Inflammatory macrophage treated with lipopolysaccharide for 4 hours (primary cell): ENCODE measurements at regions not wholly inside any gene's neighbourhood (a gene's known extent, or its start where the extent isn't known, plus 50 kb on each side); places are given as distances from the start of the nearest gene placed in this dataset.
"Not testable (repeated sequence)": the region's sequence is repeated elsewhere in the genome, so short reads cannot be mapped to it uniquely, and the experiment has no call there.

Experiments used
- DNase-seq: peaks from one replicate; pipeline ENCODE4 v3.0.0-alpha.2; 2020

GRCh38 chr3:177358977-177359592 lies 161.8 kb upstream of the TBL1XR1 start:
- DNase-seq = no peak

GRCh38 chr3:177359593-177360357 lies 162.5 kb upstream of the TBL1XR1 start:
- peak; percentile 97 for DNase-seq

- peak; percentile 84 for DNase-seq
Observed at GRCh38 chr3:177361081-177361938, 164.0 kb upstream of the TBL1XR1 start.

- DNase-seq = no peak
Observed at GRCh38 chr3:177362626-177363025, 165.3 kb upstream of the TBL1XR1 start.

DNA sequence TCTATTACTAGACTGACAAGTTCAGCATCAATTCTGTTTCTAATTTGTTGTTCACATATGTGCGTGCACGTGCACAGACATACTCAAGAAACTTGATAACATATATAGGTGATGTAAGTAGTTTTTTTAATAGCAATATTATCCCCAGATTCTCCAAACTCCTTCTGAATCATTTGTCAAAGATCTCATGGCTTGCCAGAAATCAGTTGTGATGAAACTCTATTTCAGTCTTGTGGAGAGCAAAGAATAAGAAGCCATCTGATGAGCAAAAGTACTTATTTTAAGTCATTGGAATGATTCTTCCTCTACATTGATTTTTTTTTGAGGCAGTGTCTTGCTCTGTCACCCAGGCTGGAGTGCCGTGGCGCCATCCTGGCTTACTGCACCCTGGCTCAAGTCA lies 167.0 kb upstream of the TBL1XR1 start:
- DNase-seq = no peak

GRCh38 chr3:177365294-177365693 lies 168.0 kb upstream of the TBL1XR1 start:
- not testable (repeated sequence) for DNase-seq

DNA sequence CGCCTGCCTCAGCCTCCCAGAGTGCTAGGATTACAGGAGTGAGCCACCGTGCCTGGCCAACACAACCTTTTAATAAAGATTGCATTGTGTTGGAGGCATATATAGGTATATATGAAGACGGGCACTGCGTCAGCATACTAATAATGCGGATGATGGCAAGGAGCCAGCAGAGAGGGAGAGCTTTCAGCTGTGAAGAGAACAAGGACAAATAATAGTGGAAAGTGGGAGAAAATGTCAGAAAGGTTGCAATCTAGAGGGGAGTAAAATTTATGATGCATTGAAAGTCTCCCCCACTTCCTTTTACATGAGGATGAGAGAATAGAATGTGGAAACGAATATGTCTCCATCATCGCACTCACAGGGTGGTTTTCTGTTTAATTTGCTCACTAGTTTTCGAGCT lies 170.5 kb upstream of the TBL1XR1 start:
- no peak for DNase-seq

GRCh38 chr3:177370246-177370822 lies 173.1 kb upstream of the TBL1XR1 start:
- no peak for DNase-seq

GRCh38 chr3:177371146-177371545 lies 173.9 kb upstream of the TBL1XR1 start:
- no peak for DNase-seq

- no peak for DNase-seq
Observed at GRCh38 chr3:177371888-177372287, 174.6 kb upstream of the TBL1XR1 start.

DNA sequence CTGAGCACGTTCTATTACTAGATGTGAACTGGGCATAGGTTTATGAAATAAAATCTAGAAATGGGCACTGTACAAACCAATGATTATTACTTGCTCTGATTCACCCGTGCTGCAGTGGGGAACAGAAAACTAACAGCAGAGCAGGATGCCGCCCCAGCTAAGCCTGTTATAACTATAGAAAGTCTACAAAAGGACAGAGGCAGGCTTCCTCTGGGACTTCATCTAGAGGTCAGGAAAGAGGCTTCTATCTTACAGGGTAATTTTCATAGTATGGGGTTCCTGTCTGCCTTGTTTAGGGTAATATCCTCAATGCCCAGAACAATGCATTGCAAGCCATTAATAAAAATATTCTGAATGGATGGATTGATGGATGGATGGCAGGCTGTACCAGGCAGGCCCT lies 177.0 kb upstream of the TBL1XR1 start:
- no peak for DNase-seq

- DNase-seq = no peak
Observed at GRCh38 chr3:177375316-177375715, 178.0 kb upstream of the TBL1XR1 start.

DNA sequence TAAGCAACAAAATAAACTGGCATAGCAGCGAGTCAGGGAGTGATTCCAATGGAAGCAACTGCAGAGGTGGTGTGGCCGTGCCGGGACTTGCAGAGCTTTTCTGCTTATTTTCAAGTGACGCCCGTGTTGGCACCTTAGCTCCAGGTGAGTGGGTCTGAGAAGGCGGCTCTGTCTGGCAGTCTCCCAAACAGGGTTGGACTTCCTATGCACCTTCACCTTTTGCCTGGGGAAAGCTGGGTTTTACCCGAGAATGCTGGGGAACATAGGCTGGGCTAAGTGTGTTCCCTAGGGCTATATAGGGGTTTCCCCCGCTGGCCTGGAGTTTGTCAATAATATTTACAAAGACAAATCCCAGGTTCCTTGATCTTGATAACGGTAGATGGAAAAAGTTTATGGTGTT lies 179.9 kb upstream of the TBL1XR1 start:
- DNase-seq = no peak

DNA sequence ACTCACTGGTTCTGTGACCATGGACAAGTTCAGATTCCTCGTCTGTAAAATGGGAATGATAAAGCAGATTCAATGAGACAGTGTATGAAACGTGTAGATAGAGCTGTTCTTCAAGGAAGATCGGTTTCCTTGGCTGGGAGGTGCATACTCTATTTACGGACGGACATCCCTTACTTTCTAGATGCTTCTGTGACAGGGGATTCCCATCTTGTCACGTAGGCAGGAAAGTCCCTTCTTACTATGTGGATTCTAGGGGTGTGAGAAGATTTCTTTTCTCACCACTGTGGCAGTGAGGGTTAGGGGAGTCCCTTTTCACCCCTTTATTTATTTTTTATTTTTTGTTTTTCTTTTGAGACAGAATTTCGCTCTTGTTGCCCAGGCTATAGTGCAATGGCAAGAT lies 180.9 kb upstream of the TBL1XR1 start:
- no peak for DNase-seq

- no peak for DNase-seq
Observed at GRCh38 chr3:177379045-177379444, 181.8 kb upstream of the TBL1XR1 start.

- no peak for DNase-seq
Observed at GRCh38 chr3:177381070-177381469, 183.8 kb upstream of the TBL1XR1 start.

- no peak for DNase-seq
Observed at GRCh38 chr3:177382944-177383343, 185.7 kb upstream of the TBL1XR1 start.

DNA sequence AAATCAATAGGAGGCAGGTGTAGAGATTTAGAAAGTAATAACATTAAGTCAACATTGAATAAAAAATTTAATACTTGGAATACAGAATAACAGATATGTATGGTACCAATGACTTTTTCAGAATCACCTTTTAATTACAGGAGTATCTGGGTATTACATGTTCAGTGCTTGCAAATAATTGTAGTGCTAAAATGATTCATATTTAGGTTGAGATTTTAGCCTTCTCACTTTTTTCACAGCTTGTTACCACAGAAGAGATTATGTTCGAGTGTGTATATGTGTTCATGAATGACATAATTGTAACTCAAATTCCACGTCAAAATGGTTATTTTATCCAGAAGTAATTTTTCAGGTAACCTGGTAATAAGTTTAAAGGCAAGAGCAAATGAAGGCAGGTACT lies 187.9 kb upstream of the TBL1XR1 start:
- no peak for DNase-seq

DNA sequence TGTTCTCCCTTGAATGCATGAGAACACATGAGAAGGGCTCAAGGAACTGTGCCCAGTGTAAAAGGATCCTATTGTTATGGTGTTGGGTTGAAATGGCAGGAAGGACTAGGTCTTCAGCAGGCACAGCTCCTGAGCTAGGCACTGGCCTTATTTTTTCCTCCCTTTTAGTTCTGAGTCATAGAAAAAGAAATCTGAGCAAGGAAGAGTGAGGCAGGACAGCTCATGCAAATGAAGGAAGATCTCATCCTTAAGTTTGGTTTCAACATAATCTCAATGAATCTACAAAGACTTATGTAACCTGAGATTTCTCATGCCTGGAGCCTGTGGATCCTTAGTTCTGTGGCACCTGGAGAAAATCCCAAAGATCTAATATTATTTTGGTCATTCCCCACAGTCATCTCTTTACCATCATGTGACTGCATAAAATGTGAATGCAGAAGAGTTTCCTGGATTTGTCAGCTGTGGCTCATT lies 188.6 kb upstream of the TBL1XR1 start:
- DNase-seq = peak; percentile 64

DNA sequence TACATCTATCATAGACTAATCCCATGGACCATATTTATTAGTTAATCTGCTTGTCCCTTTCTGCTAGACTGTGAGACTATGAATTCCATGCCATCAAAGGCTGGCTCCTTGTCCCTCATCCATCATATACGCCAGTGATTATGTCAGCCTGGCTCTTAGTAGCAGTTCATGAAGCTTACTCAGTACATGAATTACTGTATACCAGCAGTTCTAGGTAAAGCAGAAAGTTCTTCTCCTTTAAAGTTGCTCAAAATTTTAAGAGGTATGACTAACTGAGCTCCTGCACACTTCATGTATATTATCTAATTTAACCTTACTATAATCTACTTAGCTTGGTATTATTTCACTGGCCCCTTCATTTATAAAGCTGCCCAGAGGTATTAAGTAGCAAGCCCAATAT lies 190.9 kb upstream of the TBL1XR1 start:
- DNase-seq = no peak

DNA sequence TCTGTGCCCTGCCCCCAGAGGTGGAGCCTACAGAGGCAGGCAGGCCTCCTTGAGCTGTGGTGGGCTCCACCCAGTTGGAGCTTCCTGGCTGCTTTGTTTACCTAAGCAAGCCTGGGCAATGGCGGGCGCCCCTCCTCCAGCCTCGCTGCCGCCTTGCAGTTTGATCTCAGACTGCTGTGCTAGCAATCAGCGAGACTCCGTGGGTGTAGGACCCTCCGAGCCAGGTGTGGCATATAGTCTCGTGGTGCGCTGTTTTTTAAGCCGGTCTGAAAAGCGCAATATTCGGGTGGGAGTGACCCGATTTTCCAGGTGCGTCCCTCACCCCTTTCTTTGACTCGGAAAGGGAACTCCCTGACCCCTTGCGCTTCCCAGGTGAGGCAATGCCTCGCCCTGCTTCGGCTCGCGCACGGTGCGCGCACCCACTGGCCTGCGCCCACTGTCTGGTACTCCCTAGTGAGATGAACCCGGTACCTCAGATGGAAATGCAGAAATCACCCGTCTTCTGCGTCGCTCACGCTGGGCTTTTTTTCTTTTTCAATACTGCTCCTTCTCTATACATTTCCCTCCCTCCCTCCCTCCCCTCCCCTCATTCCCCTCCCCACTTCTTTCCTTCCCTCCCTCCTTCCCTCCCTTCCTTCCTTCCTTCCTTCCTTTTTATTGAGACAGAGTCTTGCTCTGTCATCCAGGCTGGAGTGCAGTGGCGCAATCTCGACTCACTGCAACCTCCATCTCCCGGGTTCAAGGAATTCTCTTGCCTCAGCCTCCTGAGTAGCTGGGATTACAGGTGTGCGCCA lies 197.1 kb upstream of the TBL1XR1 start:
- not testable (repeated sequence) for DNase-seq

GRCh38 chr3:177396733-177397132 lies 199.5 kb upstream of the TBL1XR1 start:
- no peak for DNase-seq
